Right kidney (tissue), 1 donor: ENCODE measurements at regions not wholly inside any gene's neighbourhood (a gene's known extent, or its start where the extent isn't known, plus 50 kb on each side); places are given as distances from the start of the nearest gene placed in this dataset.
"Not testable (repeated sequence)": the region's sequence is repeated elsewhere in the genome, so short reads cannot be mapped to it uniquely, and the experiment has no call there.

Source experiments
- DNase-seq: peaks from one replicate; pipeline ENCODE4 v3.0.0-alpha.2; 2016

DNA sequence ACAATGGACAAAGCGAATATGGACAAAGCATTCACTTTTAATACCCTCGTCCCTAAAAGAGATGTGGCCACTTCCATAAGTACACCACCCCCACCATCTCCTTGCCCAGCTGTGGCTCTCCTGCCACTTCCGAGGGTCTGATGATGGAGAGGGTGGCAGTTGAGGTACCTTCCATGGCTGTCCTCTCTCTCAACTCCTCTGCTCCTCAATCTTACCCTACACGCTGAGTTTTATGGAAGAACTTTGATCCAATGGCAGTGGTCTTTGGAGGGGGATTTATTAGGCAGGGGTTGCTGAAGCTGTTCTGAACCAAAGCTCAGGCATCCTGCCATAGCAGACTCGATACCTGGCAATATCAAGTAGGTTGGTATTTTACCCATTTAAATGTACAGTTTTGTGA is 413.0 kb downstream of the TSHZ3 start:
- DNase-seq: no peak

GRCh38 chr19:30935146-30935545 is 414.1 kb downstream of the TSHZ3 start:
- no peak for DNase-seq

GRCh38 chr19:30933454-30933853 is 415.8 kb downstream of the TSHZ3 start:
- not testable (repeated sequence) for DNase-seq

GRCh38 chr19:30932854-30933253 is 416.4 kb downstream of the TSHZ3 start:
- no peak for DNase-seq

DNA sequence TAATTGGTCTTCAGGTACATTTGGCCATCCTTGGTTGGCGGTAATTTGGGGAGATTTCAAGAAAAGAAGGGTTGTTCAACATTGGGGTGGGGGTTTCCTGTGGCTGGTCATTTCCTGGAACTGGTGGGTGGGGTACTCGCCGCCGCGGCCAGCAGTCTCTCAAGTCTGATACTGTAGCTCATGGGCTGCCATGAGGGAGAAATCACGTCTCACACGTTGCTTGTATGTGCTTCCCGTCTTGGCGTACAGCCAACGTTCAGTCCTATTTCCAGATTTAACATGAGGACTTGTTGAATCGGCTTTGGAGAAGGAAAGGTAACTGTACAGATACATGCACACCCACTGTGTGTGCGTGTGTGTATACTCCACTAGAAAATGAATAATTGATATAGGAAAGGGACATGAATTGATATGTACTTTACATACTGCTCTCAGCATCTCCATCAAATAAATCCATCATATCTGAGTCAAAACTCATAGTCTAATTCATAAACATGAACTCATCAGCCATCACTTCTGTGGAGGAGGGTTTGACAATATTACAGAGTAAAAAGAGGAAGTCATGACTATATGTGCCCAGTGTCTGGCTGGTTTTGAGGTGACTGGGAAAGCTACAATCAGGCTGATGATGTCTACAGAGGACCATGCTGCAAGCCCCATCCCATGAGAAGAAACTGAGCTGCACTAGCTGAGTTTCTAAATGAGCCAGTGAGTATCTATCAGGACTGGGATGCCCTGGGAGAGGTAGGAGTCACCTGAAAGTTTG is 418.1 kb downstream of the TSHZ3 start:
- DNase-seq: no peak

- no peak for DNase-seq
These were observed 421.5 kb downstream of the TSHZ3 start for GRCh38 chr19:30927705-30928104.

DNA sequence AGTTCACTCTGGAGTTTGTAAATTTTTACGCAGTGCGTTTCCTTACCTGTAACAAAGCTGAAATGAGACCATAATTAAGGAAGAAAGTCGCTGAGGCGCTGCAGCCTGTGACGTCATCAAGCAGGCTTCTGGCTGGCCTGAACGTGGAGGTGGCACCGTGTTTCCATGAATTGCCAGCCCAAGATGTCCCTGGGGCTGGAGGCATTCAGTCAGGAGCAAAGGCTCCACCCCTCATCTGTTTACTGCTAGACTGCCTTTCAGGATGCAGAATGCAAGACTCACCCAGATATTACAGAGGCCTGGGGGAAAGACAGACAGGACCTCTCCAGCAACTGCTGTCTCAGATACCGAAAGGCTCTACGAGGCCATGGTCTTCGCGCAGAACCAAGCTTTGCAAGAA is 424.6 kb downstream of the TSHZ3 start:
- no peak for DNase-seq

- DNase-seq: no peak
These were observed 425.1 kb downstream of the TSHZ3 start for GRCh38 chr19:30924069-30924636.

DNA sequence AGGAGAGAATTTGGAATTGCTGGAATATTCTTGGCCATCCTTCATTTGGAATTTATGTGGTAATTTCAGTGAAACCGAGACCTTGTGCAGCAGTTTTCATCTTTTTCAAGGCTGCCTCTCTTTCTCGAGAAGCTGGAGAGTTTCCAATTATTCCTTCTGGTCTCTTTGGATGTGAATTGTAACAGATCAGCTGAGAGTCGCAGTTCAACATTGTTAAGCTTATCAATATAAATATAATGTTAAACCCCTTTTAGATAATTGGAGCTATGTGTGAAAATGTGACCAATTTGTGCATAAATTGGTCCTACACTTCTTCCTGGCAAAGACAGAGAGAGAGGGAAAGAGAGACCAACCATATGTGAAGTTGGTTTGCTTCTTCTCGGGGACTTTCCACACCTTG is 425.6 kb downstream of the TSHZ3 start:
- DNase-seq: no peak

DNA sequence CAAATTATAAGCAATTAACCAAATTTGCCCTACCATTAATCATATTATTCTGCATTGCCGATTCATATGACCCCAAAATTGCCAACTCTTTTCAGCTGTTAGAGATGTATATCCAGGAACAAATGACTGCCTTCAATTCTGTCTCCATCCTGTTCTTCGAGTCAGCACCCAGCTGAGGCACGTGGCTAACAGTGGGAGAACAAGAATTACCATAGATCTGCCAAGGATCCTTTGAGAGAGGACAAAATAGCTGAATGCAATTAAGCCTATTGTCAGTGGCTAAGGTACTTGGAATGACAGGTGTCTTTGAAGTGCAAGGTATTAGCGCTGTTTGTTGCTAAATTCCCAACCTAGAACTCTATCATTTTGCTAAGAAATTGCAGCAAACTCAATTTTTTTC is 426.1 kb downstream of the TSHZ3 start:
- no peak for DNase-seq

DNA sequence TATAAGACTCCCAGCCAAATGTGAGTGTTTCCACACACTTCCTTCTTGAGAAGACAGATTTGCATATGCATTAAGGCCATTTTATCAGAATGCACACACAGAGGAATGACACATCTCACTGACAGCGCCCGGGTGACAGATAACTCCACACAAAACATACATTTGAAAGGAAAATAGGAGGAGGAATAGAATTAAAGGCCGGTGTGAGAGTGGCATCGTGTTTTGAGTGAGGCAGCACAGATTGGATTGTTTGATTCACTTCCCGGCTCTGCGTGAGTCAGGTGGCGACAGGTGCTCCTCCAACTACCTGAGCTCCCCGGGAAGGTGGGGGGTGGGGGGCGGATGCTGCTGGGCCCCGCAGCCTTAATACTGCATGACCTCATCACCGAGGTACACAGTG is 429.0 kb downstream of the TSHZ3 start:
- no peak for DNase-seq

- DNase-seq: no peak
These were observed 429.5 kb downstream of the TSHZ3 start for GRCh38 chr19:30919737-30920136.

- DNase-seq: no peak
These were observed 433.0 kb downstream of the TSHZ3 start for GRCh38 chr19:30916238-30916637.

- no peak for DNase-seq
These were observed 437.7 kb downstream of the TSHZ3 start for GRCh38 chr19:30911491-30911890.

- DNase-seq: no peak
These were observed 438.6 kb downstream of the TSHZ3 start for GRCh38 chr19:30910485-30911240.

GRCh38 chr19:30909216-30909615 is 440.0 kb downstream of the TSHZ3 start:
- DNase-seq: no peak

- no peak for DNase-seq
These were observed 440.9 kb downstream of the TSHZ3 start for GRCh38 chr19:30908262-30908771.

GRCh38 chr19:30906871-30907270 is 442.4 kb downstream of the TSHZ3 start:
- DNase-seq: no peak

DNA sequence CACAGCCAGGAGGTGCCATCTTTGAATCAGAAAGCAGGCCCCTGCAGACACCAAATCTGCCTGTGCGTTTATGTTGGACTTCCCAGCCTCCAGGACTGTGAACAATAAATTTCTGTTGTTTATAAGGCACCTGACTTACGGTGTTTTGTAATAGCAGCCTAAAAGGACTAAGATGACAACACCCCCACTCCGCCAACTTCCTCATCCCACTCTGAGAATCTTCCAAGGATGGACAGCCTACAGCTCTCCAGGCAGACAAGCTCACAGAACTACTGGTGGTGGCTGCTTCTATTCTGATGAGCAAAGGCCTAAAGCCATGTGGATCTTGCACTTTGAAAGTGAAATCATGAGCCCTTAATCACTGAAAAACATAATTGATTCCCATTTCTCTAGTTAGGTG is 449.2 kb downstream of the TSHZ3 start:
- DNase-seq: no peak

DNA sequence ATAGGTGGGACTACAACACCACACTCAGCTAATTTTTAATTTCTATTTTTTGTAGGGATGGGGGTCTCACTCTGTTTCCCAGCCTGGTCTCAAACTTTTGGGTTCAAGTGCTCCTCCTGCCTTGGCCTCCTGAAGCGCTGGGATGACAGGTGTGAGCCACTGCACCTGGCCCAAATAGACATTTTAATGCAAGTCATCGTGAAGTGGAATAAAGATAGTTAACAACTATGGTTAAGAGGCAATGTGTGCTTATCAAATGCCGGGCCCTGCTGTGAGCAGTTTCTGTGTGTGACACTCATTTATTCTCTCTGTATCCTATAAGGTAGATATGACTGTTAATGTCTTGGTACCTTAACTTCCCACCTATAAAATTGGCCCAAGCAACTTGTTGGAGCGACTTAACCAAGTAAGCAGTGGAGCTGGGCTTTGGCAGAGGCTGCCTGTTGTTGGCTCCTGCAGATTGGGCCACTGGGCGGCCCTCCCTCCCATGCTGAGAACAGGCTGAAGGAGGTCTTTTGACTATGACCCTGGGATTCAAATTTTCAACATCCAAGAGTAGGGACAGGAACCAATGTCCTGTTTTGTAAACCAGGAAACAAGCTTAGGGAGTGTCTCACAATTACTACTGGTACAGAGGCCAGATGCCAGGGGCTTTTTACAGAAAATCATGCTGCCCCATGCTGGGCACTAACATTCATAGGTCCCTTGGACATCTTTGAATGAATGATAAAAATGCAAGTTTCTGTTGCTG is 450.7 kb downstream of the TSHZ3 start:
- no peak for DNase-seq

- no peak for DNase-seq
These were observed 451.7 kb downstream of the TSHZ3 start for GRCh38 chr19:30897553-30897952.

- DNase-seq: no peak
These were observed 452.2 kb downstream of the TSHZ3 start for GRCh38 chr19:30897034-30897433.

DNA sequence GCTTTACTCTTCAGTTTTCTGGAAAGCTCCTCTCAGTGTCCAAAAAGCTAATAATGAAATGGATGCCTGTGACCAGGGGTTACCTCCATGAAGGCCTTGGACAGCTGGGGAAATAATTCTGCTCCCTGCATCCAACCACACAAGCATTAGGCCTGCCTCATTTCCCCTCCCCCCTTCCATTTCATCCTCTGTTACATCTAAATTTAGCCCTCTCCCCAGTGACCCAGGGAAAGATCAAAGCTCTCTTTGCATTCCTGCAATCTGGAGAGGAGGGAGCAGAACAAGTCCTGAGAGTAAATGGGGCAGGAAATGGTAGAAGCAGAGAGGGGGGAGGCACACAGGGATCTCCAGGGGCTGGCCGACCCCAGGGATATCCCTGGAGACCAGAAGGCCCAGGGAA is 452.7 kb downstream of the TSHZ3 start:
- peak; percentile 50 for DNase-seq
